NCI-H1092 (cell line): ENCODE measurements at regions not wholly inside any gene's neighbourhood (a gene's known extent, or its start where the extent isn't known, plus 50 kb on each side); places are given as distances from the start of the nearest gene placed in this dataset.

Source experiments
- DNase-seq: peaks from one replicate; lab custom pipeline; 2025; lab: John Stamatoyannopoulos, UW

DNA sequence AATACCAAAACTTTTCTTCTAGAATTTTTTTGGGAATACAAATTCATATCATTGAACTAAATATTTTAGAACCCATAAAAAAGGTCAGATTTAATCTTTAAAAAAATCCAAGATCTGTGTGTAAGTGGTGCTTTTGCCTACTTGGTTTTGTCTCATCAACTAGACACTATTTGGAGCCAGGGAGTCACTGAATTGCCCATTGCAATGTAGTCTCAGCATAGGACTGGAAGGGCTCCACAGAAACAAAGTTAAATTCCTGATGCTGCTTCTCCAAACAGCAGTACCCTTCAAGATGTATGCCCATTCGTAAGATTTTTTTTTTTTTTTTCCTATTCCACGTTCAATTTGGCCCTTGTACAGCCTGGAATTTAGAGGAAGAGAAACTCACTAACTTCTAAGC is 208.0 kb upstream of the MPDZ start:
- no peak for DNase-seq

DNA sequence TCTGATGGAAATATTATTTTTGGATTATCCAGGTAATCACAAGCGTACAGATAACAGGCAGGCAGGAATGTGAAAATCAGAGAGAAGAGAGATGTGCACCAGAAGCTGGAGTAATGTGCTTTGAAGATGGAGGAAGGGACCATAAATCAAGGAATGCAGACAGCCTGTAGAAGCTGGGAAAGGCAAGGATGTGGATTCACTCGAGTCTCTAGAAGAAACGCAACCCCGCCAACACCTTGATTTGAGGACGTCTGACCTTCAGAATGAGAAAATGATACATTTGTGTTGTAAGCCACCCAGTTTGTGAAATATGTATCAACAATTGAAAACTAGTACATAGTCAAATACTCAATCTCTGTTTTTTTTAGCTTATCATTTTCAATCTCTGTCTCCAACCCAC is 207.6 kb upstream of the MPDZ start:
- DNase-seq, result no peak

DNA sequence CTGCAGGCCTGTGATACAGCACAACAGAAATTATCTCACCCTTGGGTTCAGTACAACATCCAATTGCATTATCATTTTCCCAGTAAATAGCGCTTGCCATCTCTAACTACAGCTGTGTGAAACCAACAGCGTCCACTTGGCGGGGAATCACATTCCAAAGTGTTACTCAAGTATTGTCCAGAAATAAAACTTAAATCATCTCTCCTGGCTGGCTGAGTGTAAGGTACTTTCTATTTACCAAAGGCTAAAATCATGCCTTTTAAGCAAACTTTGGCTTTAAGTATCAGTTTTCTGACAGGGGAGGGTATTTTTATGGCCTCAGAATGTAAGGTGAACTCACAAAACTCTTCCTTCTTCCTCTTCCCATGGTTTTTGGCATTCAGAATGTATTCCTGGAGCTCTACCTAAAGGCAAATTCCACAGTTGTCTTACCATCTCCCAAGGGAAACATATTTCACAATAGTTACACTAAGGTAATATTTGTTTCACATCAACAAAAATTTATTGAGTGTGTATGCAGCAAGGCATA is 205.6 kb upstream of the MPDZ start:
- no peak for DNase-seq

GRCh38 chr9:13484186-13484585 is 204.7 kb upstream of the MPDZ start:
- no peak for DNase-seq

GRCh38 chr9:13481274-13481673 is 201.8 kb upstream of the MPDZ start:
- no peak for DNase-seq

DNA sequence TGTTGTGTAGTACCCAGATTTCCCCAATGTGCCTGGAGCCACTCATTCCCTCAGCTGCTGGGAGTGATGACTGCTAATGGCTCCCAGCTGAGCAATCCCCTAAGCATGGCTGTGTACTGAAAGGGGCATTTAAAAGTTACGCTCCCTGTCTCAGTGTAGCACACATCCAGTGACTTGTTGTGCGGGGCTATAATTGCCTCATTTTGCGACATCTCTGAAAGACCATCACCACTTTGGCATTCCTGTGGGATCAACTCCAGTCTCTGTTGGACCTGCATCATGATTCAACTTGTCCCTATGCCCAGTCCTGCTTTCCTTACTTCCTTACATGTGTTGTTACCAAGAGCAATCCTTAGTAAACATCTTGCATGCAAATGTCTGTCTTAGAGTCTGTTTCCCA is 201.2 kb upstream of the MPDZ start:
- DNase-seq, result no peak

- DNase-seq, result no peak
Observed at GRCh38 chr9:13479096-13479495, 199.6 kb upstream of the MPDZ start.

DNA sequence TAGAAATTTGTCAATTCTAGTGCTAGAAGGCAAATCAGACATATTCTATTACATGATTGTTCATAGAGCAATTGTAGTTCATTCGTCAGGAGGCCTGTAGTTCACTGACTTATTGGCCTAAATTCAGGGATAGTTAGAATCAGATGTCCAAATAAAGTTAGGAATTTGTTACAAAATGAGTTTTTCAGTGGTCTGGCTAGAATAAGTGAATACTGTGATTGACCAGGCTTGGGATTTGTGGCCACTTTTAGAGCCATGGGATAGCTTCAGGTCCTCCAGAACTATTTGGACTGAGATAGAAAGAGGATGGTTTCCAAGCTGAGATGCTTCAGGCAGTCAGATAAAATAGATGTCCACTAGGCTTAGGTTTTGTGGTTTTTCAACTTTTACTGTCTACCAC is 199.1 kb upstream of the MPDZ start:
- DNase-seq, result no peak

GRCh38 chr9:13478160-13478559 is 198.7 kb upstream of the MPDZ start:
- DNase-seq, result no peak

- DNase-seq, result no peak
Observed at GRCh38 chr9:13470836-13471235, 191.3 kb upstream of the MPDZ start.

DNA sequence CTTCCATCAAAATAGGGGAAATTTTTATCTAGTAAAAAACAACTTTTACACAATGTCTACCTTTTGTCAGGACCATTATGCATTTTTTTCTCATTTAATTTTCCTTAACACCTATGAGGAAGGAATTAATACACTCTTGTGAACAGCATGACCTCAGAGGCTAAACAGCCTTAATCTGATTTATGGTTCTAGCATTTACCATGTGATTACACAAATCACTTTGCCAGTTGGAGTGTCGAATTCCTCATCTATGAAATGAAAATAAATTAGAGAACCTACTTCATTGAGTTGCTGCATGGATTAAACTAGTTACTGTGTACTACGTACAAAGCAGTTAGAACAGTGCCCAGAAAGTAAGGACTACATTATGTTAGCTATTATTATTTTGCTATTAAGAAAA is 187.7 kb upstream of the MPDZ start:
- DNase-seq, result no peak

DNA sequence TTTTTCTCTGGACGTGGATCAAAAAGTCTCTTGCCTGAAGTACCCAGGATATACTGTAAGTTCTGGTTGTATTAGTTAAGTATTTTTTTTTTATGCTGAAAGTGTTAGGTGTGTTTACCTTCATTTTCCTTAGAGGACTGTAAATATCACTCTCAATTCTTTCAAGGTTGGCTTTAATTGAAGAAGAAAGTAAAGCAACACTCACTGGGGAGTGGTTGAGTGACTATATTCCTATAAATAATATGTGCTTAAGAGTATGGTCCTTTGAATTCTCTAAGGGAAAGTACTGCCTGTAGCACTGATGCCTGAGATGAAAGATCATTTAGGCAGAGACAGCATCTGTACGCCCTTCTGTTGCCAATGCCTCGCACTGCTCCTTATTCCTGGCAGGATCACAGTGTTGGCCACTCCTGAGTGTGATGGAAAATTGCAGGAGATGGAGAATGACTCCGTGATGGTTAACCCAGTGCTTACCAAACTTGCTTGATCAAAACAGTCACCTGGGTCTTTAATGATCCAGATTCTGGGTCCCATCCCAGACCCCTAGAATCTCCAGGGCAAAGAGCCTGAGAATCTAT is 182.0 kb upstream of the MPDZ start:
- no peak for DNase-seq

GRCh38 chr9:13459071-13459470 is 179.6 kb upstream of the MPDZ start:
- DNase-seq, result no peak

GRCh38 chr9:13457795-13458194 is 178.3 kb upstream of the MPDZ start:
- no peak for DNase-seq

- DNase-seq, result no peak
Observed at GRCh38 chr9:13450723-13451122, 171.2 kb upstream of the MPDZ start.

DNA sequence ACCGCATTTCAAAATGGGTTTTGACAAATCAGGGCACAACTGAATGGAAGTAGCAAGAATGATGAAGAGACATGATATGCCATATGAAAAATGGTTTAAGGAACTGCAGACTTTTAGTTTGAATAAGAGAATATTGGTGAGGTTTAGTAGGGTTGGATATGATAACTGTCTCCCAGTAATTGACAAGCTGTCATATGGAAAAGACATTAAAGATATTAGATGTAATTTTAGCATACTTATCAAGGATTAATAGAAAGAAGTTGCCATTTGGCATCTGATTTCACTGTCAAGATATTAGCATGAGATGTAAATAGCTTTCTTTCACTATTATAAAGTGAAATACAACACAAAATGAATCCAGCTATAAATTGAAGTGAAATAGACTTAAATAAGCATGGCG is 169.0 kb upstream of the MPDZ start:
- DNase-seq, result no peak

DNA sequence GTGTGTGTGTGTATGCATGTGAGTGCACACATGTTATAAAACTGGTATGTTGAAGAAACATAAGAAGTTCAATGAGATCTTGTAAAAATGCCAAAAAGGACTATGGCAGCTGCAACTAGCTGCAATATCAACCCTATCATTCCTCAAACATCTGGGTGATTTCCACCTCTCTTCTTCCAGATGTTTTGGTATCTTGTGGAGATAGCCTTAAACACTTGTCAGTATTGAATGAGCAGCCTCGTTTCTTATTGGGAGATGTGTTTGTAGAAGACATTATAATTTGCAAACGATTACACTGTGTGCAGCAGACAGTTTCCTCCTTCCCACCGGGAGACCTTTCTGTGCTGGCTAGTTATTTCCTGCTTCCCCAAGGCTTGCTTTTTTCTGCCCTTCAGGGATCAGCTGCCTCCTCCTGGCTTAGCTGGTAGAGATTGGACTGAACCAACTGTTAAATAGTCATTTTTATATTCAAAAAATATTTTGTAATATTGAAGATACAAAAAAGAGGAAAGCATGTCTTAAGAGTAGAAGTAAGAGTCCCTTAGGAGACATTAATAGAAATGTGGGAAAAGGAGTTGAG is 168.4 kb upstream of the MPDZ start:
- DNase-seq, result no peak

- no peak for DNase-seq
Observed at GRCh38 chr9:13446938-13447842, 167.7 kb upstream of the MPDZ start.

- DNase-seq, result no peak
Observed at GRCh38 chr9:13446286-13446937, 166.9 kb upstream of the MPDZ start.

DNA sequence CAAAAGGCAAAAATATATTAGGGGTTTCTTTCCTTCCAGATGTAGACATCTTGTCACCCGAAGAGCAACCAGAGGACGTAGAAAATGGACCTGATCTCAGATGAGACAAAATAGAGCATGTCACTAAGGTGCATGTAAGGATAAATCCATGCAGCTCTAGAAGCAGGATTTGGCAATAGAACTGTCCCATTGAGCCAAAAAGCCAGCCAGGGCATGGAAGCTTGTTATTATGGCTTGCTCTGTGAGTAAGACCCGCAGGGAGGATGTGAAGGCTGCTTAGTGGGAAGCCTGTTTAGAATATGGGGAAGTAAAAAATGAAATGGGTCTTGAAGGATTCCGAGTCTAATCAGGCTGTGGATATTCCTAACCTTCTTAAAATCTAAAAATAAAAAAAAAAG is 165.6 kb upstream of the MPDZ start:
- peak; percentile 10 for DNase-seq

- no peak for DNase-seq
Observed at GRCh38 chr9:13444245-13445102, 165.0 kb upstream of the MPDZ start.
